ENCODE measurements at regions not wholly inside any gene's neighbourhood (a gene's known extent, or its start where the extent isn't known, plus 50 kb on each side); places are given as distances from the start of the nearest gene placed in this dataset.

DNA sequence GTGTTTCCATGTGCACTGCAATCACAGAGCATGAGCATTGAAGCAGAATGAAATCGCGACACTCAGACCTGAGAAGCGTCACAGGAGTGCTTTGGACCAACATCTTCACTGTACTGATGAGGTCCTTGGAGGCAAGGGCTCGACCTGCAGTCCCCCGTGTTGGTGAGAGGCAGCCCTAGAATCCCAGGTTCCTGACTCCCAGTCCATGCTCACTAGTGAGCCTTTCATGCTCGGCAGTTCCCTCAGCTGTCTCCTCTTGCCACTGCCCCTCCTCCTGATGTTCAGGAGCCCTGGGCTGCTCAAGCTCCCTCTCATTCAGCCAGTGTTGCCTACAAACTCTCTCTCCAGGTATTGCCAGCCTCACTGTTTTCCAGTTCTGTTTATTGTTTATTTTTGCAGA is 291.4 kb downstream of the DYSF start:
- TF ChIP-seq, protein P1, sequence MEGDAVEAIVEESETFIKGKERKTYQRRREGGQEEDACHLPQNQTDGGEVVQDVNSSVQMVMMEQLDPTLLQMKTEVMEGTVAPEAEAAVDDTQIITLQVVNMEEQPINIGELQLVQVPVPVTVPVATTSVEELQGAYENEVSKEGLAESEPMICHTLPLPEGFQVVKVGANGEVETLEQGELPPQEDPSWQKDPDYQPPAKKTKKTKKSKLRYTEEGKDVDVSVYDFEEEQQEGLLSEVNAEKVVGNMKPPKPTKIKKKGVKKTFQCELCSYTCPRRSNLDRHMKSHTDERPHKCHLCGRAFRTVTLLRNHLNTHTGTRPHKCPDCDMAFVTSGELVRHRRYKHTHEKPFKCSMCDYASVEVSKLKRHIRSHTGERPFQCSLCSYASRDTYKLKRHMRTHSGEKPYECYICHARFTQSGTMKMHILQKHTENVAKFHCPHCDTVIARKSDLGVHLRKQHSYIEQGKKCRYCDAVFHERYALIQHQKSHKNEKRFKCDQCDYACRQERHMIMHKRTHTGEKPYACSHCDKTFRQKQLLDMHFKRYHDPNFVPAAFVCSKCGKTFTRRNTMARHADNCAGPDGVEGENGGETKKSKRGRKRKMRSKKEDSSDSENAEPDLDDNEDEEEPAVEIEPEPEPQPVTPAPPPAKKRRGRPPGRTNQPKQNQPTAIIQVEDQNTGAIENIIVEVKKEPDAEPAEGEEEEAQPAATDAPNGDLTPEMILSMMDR (IDR thresholded peaks at IDR 0.05) = no peak
- no peak for TF ChIP-seq POLR2A (IDR thresholded peaks at IDR 0.05)
